HCT116 (cell line): ENCODE measurements at regions not wholly inside any gene's neighbourhood (a gene's known extent, or its start where the extent isn't known, plus 50 kb on each side); places are given as distances from the start of the nearest gene placed in this dataset.

Experiments used
- ATAC-seq: fragments of 200-7000 bp; cut with Tn5 transposase; 2 replicates; pipeline ENCODE4 v1.9.1; 2020; ENCODE audit warnings: mild to moderate bottlenecking, moderate library complexity
- BruUV-seq: library from RNA; stranded (reverse); fragments of 400-500 nt; replicated peaks from 2 replicates; lab custom pipeline; 2021; lab: Mats Ljungman, UMichigan
- CTCF ChIA-PET: fragments of 300-600 bp; sonication (Branson Sonifier 250); formaldehyde crosslinking; loops from one replicate; lab custom pipeline; 2021; ENCODE audit warnings: antibody characterized with exemption; lab: Charles Lee
- POLR2A ChIA-PET: fragments of 300-600, 350-600 bp; sonication (Branson Sonifier 250); formaldehyde crosslinking; loops from one replicate; lab custom pipeline; 2021; ENCODE audit warnings: antibody characterized with exemption; lab: Charles Lee
- RAD21 ChIA-PET, 2 experiments: fragments of 300-600 bp; sonication (Branson Sonifier 250); formaldehyde crosslinking; loops; one replicate each; lab custom pipeline; 2023; ENCODE audit warnings: low total read pairs in 2 of 2; ENCODE audit not compliant: uncharacterized antibody in 2 of 2, unreplicated experiment in 2 of 2, low non-redundant PET in 1 of 2; lab: Charles Lee
- DNase-seq: peaks from one replicate; pipeline ENCODE4 v3.0.0-alpha.2; 2010; ENCODE audit warnings: low read depth, low spot score
- H2AFZ ChIP-seq: fragments of 200-600 bp; shearing (Covaris generic), sonication (generic); 2 replicates; pipeline ENCODE4 v1.6.1; 2017; ENCODE audit warnings: low read depth, mixed run types, mixed read lengths, antibody characterized with exemption, low read length; ENCODE audit not compliant: poor library complexity, severe bottlenecking
- H3K27ac ChIP-seq: 2 replicates; pipeline ENCODE4 v1.5.1; 2012; ENCODE audit warnings: low read depth, low read length
- H3K27me3 ChIP-seq: fragments of 200-600 bp; sonication (generic); 2 replicates; pipeline ENCODE4 v1.6.1; 2016; ENCODE audit warnings: mixed run types, low read length, mixed read lengths; ENCODE audit not compliant: insufficient read depth
- H3K36me3 ChIP-seq, 2 experiments: fragments of 200-500 bp in 1 of 2; fragments of 200-600 bp in 1 of 2; sonication (Bioruptor generic) in 1 of 2; sonication (generic) in 1 of 2; 2 replicates each; pipeline versions ENCODE4 v1.5.1 to v1.6.1; 2014 to 2016; ENCODE audit warnings: low read length in 2 of 2, inconsistent platforms in 1 of 2, mixed read lengths in 1 of 2, mixed run types in 1 of 2; ENCODE audit not compliant: insufficient read depth in 2 of 2, control insufficient read depth in 1 of 2
- H3K4me1 ChIP-seq, 2 experiments: fragments of 200-600 bp in 1 of 2; sonication (generic) in 1 of 2; 2 replicates each; pipeline versions ENCODE4 v1.5.1 to v1.6.1; 2012 to 2017; ENCODE audit warnings: low read length in 2 of 2, inconsistent platforms in 1 of 2, mild to moderate bottlenecking in 1 of 2, mixed read lengths in 1 of 2, mixed run types in 1 of 2, moderate library complexity in 1 of 2; ENCODE audit not compliant: insufficient read depth in 2 of 2, control insufficient read depth in 1 of 2
- H3K4me2 ChIP-seq: fragments of 200-600 bp; sonication (generic); 2 replicates; pipeline ENCODE4 v1.6.1; 2017; ENCODE audit warnings: mixed run types, low read length, mixed read lengths
- H3K4me3 ChIP-seq, 2 experiments: fragments of 200-600 bp in 1 of 2; sonication (generic) in 1 of 2; replicated peaks in 1 of 2; 2 replicates each; pipeline ENCODE4 v1.5.1; 2011 to 2016; ENCODE audit warnings: low read length in 2 of 2, control low read depth in 1 of 2, low read depth in 1 of 2, mild to moderate bottlenecking in 1 of 2, mixed read lengths in 1 of 2, mixed run types in 1 of 2
- H3K79me2 ChIP-seq: fragments of 200-600 bp; sonication (generic); 2 replicates; pipeline ENCODE4 v1.6.1; 2017; ENCODE audit warnings: mild to moderate bottlenecking, mixed run types, low read length, moderate library complexity, mixed read lengths; ENCODE audit not compliant: insufficient read depth
- H3K9ac ChIP-seq: fragments of 200-600 bp; sonication (generic); 2 replicates; pipeline ENCODE4 v1.6.1; 2016; ENCODE audit warnings: low read length, mixed read lengths
- H3K9me2 ChIP-seq: fragments of 200-600 bp; sonication (generic), shearing (Covaris generic); 2 replicates; pipeline ENCODE4 v1.6.1; 2017; ENCODE audit warnings: mixed run types, mild to moderate bottlenecking, moderate library complexity; ENCODE audit not compliant: insufficient read depth
- H3K9me3 ChIP-seq, 2 experiments: fragments of 200-500 bp in 1 of 2; fragments of 200-600 bp in 1 of 2; sonication (Bioruptor generic) in 1 of 2; sonication (generic) in 1 of 2; 2 replicates each; pipeline ENCODE4 v1.6.1; 2014 to 2017; ENCODE audit warnings: low read length in 2 of 2, mixed read lengths in 2 of 2, inconsistent platforms in 1 of 2, low read depth in 1 of 2, mild to moderate bottlenecking in 1 of 2, mixed run types in 1 of 2, moderate library complexity in 1 of 2; ENCODE audit not compliant: control insufficient read depth in 1 of 2, insufficient read depth in 1 of 2
- H4K20me1 ChIP-seq: fragments of 200-600 bp; sonication (generic), shearing (Covaris generic); 2 replicates; pipeline ENCODE4 v1.6.1; 2017; ENCODE audit warnings: mixed run types, mild to moderate bottlenecking, moderate library complexity; ENCODE audit not compliant: insufficient read depth
- ATF3 ChIP-seq: IDR thresholded peaks from 2 replicates; pipeline ENCODE4 v1.6.1; 2012
- CEBPB ChIP-seq: IDR thresholded peaks from 2 replicates; pipeline ENCODE4 v1.6.1; 2012; ENCODE audit warnings: low read depth
- EGR1 ChIP-seq: IDR thresholded peaks from 2 replicates; pipeline ENCODE4 v1.6.1; 2012; ENCODE audit warnings: low read depth
- EZH2 ChIP-seq: fragments of 200-600 bp; sonication (generic); IDR thresholded peaks from 2 replicates; pipeline ENCODE4 v1.6.1; 2017; ENCODE audit warnings: antibody characterized with exemption, mixed run types
- EZH2phosphoT487 ChIP-seq: fragments of 200-600 bp; IDR thresholded peaks from 2 replicates; pipeline ENCODE4 v1.6.1; 2018; ENCODE audit warnings: antibody characterized with exemption, borderline replicate concordance
- FOSL1 ChIP-seq: IDR thresholded peaks from 2 replicates; pipeline ENCODE4 v1.6.1; 2012; ENCODE audit warnings: low read depth
- POLR2A ChIP-seq: IDR thresholded peaks from 2 replicates; pipeline ENCODE4 v1.7.0; 2011; ENCODE audit warnings: borderline replicate concordance; ENCODE audit not compliant: insufficient read depth, insufficient read length; ENCODE audit errors: extremely low read depth
- POLR2AphosphoS5 ChIP-seq: IDR thresholded peaks from 2 replicates; pipeline ENCODE4 v1.6.1; 2011; ENCODE audit warnings: mild to moderate bottlenecking, low read depth, low read length, moderate library complexity
- RAD21 ChIP-seq: IDR thresholded peaks from 2 replicates; pipeline ENCODE4 v1.6.1; 2012; ENCODE audit warnings: low read depth, mild to moderate bottlenecking
- REST ChIP-seq: IDR thresholded peaks from 2 replicates; pipeline ENCODE4 v1.6.1; 2012; ENCODE audit warnings: low read depth
- SP1 ChIP-seq: IDR thresholded peaks from 2 replicates; pipeline ENCODE4 v1.6.1; 2012; ENCODE audit warnings: low read depth
- TCF7L2 ChIP-seq: IDR thresholded peaks from 2 replicates; pipeline ENCODE4 v1.7.0; 2011; ENCODE audit warnings: borderline replicate concordance, inconsistent platforms; ENCODE audit not compliant: insufficient read depth, insufficient read length; ENCODE audit errors: extremely low read depth
- YY1 ChIP-seq: IDR thresholded peaks from 2 replicates; pipeline ENCODE4 v1.6.1; 2011; ENCODE audit warnings: low read length, low read depth, moderate library complexity, mild to moderate bottlenecking; ENCODE audit not compliant: insufficient replicate concordance; ENCODE audit errors: extremely low read depth
- ZBTB33 ChIP-seq: IDR thresholded peaks from 2 replicates; pipeline ENCODE4 v1.6.1; 2011; ENCODE audit warnings: mild to moderate bottlenecking, low read length, moderate library complexity; ENCODE audit not compliant: insufficient replicate concordance; ENCODE audit errors: extremely low read depth
- ZFX ChIP-seq: fragments of 450-650 bp; IDR thresholded peaks from 2 replicates; pipeline ENCODE4 v1.6.1; 2017
- ZNF274 ChIP-seq: fragments of 200-500 bp; sonication (Bioruptor generic); IDR thresholded peaks from 2 replicates; pipeline ENCODE4 v1.6.1; 2014; ENCODE audit warnings: mild to moderate bottlenecking, low read depth, low read length, inconsistent platforms
- intact Hi-C: fragments of 100-400 bp; cut with micrococcal nuclease; formaldehyde crosslinking; loops from 2 replicates; pipeline ENCODE4 v1.10.0; 2022

- DNase-seq (no peak), ATAC-seq (no peak)
- Histone ChIP-seq H3K27ac (no peak overlapping the region), H3K9me2 (no peaks in the 10 kb centered on the region), H3K9ac (no peak overlapping the region), H3K36me3 (no peaks in the 10 kb centered on the region), H3K4me1 (no peaks in the 10 kb centered on the region), H3K4me2 (no peak overlapping the region), H4K20me1 (no peaks in the 10 kb centered on the region), H3K27me3 (peaks cover 9% of the 10 kb centered on the region), H2AFZ (no peak overlapping the region), H3K4me3 (no peak overlapping the region), H3K79me2 (no peaks in the 10 kb centered on the region), H3K9me3 (no peaks in the 10 kb centered on the region)
- no TSS peak for BruUV-seq
- intact Hi-C loops, result no loop called here
- RAD21 ChIA-PET, result no interaction called here
- POLR2A ChIA-PET, result no interaction called here
- TF ChIP-seq EZH2 (no peak), TCF7L2 (no peak), SP1 (no peak), POLR2A (no peak), ZFX (no peak), CEBPB (no peak), POLR2AphosphoS5 (no peak), REST (no peak), FOSL1 (no peak), YY1 (no peak), RAD21 (no peak), EZH2phosphoT487 (no peak), ATF3 (no peak), ZBTB33 (no peak), EGR1 (no peak), ZNF274 (no peak)
- CTCF ChIA-PET, result no interaction called here
These were observed 718.9 kb upstream of the FANCL start for GRCh38 chr2:58959996-58960395.
